Islet precursor cell (in vitro differentiated cells): ENCODE measurements at regions not wholly inside any gene's neighbourhood (a gene's known extent, or its start where the extent isn't known, plus 50 kb on each side); places are given as distances from the start of the nearest gene placed in this dataset.
"Not testable (repeated sequence)": the region's sequence is repeated elsewhere in the genome, so short reads cannot be mapped to it uniquely, and the experiment has no call there.

Experiments used
- DNase-seq: peaks from one replicate; pipeline ENCODE4 v3.0.0-alpha.2; 2018

DNA sequence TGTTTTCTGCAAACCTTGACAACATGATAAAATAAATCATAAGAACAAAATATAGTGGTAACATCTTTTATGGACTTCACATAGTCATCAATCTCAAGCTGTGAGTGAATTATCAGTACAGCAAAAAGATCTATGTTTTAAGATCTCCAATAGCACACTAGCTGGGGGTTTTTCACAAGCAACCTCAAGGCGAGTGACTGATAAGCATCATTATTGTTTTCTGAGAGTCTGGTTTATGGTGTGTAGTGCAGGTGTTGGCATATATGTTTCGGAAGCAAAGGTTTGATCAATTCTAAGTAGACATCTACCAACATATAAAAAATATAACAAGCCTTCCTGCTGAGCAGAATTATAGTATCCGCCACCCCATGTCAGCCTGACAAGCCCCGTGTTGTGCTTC is 403.8 kb upstream of the MGMT start:
- DNase-seq, result no peak

DNA sequence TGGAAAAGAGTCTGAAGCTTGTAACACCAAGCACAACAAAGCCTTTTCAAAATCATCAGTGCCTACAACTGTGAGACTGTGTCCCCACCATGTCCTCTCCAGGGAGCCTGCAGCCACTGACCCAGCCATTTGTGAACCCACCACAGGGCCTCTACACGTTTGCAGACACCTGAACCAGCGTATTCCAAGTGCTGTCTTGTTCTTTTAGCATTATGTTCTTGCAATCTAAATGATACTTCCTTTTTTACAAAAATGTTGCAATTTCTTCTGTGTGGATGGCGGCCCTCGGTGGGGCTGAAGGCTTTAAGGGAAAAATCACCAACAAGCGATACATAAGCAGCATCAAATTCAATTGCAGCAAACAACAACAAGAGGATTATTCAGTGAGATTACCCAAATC is 403.2 kb upstream of the MGMT start:
- peak; percentile 18 for DNase-seq

DNA sequence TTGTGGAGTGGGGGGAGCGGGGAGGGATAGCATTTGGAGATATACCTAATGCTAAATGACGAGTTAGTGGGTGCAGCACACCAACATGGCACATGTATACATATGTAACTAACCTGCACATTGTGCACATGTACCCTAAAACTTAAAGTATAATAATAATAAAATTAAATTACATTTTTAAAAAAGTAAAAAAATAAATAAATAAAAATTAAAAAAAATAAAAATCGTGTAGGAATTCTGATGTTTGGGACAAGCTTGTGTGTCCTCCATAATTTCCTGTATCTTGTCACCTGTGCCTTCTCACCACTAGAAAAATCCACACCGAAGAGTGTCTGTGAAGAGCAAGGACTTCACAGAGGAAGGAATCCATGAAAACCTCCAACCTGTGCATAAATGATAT is 400.5 kb upstream of the MGMT start:
- DNase-seq, result not testable (repeated sequence)

- DNase-seq, result not testable (repeated sequence)
Measured at GRCh38 chr10:129071411-129071810, 395.6 kb upstream of the MGMT start.

- DNase-seq, result no peak
Measured at GRCh38 chr10:129074939-129075338, 392.1 kb upstream of the MGMT start.

GRCh38 chr10:129075508-129075907 is 391.5 kb upstream of the MGMT start:
- no peak for DNase-seq

- no peak for DNase-seq
Measured at GRCh38 chr10:129075927-129076326, 391.1 kb upstream of the MGMT start.

DNA sequence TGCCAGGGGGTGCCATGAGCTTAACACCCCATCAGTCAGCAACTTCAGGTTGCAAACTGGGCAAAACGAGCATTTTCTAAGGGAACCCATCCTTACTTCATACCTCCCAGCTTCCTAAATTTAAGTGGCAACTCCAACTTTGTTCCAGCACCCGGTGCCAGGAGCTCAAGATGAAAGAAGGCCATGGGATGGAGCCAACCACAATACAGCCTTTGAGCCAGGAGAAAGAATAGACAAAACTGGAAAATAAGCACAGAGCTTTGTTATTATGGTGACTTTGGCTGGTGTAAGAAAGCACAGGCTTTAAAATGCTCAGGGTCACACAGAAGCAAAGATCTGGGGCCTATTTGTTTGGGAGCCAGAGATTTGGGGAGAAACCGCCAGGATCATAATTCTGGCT is 388.7 kb upstream of the MGMT start:
- DNase-seq, result no peak

DNA sequence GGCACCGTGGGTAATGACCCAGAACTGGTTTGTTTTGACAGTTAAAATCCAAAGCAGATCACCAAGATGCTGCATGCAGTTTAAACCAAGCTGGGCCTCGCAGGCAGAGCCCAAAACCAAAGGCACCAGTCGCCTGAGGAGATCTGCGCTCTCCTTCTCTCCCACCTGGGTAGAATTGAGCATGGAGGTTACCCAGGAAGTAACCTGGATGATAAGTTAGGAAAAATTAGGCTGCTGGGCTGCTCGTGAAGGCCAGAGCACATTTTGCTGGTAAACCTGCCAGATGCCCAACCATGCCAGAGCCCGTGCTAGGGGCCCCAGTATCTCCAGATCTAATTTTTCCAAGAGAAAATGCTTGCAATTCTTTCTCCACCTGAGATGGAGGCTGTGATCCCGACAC is 388.3 kb upstream of the MGMT start:
- DNase-seq, result no peak

GRCh38 chr10:129079705-129080104 is 387.3 kb upstream of the MGMT start:
- DNase-seq, result no peak

DNA sequence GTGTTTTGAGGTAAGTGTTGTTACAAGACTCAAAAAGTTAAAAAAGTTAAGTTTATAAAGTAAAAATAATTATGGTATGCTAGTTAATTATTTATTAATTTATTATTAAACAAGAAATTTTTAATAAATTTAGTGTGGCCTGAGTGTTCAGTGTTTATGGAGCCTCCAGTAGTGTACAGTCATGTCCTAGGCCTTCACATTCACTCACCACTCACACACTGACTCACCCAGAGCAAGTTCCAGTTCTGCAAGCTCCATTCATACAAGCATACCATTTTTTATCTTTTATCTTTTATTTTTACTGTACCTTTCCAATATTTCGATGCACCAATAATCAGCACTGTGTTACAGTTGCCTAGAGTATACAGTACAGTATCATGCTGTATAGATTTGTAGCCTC is 381.2 kb upstream of the MGMT start:
- DNase-seq, result no peak

- DNase-seq, result no peak
Measured at GRCh38 chr10:129089341-129089740, 377.7 kb upstream of the MGMT start.

DNA sequence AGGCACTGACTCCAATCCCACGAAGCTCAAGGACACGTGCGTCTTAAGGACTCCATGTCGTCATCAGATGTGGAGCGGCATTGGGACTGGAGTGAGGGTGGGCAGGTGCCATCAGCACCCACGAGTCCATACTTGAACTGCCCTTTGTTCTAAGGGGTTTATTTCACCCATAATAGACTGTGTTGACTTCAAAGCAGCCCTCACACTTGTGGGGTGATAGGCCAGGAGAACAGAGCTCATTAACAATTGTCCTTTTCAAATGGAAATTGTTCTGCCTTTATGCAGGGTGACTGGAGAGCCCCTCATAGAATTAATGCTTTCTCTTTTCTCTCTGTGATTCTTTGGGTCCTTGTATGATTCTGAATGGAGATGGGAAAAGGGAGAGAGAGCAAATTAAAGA is 376.9 kb upstream of the MGMT start:
- no peak for DNase-seq

DNA sequence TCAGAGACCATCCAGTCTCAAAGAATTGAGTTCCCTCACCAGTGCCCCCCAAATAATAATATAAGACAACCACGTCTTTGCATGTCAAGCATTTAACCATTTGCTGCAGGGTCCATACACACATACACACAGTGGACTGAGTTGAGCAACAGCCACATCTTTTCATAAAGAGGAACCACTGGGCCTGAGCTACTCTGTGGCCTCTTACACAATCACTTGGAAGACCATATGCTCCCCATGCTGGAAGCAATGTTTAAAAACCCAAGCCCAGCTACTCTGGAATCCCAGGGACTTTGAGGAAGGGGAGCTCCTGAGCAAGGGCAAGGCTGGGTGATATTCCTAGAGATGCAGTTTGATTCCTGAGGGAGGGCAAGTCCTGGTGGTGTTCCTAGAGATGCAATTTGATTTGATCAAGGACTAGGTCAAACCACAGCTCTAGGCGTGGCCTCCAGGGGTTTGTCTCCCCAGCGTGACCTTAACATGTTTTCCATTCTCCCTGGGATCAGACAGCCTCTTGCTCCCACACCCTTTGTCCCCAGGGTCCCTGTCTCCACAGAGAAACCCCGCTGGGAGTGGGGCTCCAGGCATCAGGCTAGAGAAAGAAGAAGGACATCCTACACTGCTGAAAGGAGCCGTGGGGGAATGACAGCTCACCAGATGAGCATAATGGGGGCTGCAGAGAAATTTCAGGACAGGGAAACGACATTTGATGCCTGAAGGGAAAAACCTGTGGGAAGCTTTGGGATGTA is 376.2 kb upstream of the MGMT start:
- DNase-seq, result no peak

DNA sequence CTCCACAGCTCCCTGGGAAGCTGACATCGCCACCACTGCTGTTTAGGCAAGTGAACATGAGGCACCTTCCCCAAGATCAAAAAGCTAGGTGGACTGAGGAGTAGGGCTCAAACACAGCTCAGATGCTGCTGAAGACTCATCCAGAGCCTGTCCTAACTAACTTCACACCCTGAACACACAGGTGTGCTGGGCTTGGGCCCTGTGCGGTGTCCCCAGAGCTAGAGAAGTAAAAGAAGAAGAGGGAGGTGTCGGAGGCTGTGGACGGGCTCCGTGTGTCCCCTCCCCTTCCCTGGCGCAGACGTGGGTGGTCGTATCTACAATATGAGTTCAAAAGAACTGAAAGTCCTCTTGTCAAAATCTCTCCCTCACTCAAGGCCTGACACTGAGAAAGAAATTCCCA is 373.4 kb upstream of the MGMT start:
- no peak for DNase-seq

DNA sequence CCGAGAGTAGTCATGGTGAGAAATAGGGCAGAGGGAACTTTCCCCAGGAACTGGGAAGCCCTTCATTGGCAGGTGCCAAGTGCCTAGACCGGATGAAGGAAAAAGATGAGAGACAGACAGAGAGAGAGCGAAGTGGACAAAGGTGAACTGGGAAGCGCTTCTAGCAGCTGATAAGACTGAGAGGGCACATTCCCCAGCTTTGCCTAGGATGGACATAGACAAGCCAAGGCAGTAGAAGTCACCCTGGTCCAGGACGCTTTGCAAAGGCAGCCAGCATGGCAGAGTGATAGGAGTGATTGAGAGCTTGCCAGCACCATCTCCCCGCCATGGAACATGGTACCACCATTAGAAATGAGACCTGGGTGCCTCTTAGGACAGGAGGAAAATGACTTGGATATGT is 372.8 kb upstream of the MGMT start:
- DNase-seq, result no peak

DNA sequence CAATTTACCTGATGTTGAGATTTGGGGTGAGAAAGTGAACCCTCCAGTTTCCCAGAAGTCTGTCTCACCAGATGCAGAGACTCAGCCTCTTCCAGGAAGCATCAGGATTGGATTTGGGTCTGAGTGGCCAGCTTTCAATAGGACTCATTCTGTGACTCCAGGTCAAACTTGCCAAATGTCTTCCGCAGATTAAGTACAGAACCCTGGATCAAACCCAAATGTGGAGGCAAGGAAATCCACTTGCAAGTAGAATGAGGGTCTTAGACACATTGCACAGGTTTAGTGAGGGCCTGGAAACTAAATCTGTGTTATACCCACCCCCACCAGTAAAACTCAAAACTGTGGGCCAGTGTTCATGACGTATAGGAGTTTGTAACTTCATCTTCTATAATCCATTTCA is 372.2 kb upstream of the MGMT start:
- no peak for DNase-seq

- no peak for DNase-seq
Measured at GRCh38 chr10:129095680-129096064, 371.4 kb upstream of the MGMT start.

GRCh38 chr10:129096065-129096984 is 370.7 kb upstream of the MGMT start:
- no peak for DNase-seq

DNA sequence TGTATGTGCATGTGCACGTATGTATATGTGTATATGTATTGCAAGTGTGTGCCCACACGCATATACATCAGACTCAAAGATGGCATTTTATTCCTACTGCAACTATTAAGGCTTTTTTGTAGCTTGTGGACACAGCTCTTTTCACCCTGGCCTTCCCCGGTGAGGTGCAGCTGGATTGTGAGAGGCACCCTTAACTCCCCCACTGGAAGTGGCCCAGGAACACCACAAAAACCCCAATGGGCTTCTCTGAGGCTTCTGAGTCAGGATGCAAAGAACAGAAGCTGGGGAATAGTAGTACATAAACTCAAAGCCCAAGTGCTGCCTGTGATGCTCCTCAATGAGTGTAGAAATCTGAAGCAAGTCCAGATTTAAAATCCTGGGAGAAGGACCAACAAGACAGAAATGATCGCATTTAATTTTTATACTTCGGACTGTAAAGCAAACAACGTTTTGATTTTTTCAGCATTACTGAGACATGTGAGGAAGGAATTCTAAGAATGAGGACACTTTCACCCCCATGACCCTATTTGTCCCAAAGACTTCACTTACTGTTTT is 369.2 kb upstream of the MGMT start:
- no peak for DNase-seq

GRCh38 chr10:129098517-129098916 is 368.5 kb upstream of the MGMT start:
- DNase-seq, result peak; percentile 28

DNA sequence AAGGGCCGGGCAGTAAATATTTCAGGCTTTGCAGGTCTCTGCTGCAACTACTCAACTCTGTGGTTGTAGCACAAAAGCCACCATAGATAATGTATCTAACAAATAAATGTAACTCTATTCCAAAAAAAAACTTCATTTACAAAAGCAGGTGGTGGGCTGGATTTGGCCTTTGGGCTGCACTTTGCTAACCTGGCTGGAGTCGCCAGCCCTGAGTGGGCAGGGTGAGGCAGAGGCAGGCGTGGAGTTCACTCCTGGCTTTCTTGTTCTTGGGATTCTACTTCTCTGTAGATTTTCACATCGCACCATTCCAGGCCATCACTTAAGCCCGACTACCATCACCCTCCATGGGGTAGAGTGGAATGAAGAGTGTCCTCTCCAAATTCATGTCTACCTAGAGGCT is 367.6 kb upstream of the MGMT start:
- DNase-seq, result peak; percentile 10

GRCh38 chr10:129099992-129100391 is 367.0 kb upstream of the MGMT start:
- DNase-seq, result peak; percentile 16
